Caco-2 (cell line): ENCODE measurements at regions not wholly inside any gene's neighbourhood (a gene's known extent, or its start where the extent isn't known, plus 50 kb on each side); places are given as distances from the start of the nearest gene placed in this dataset.

Source experiments
- BruUV-seq: library from RNA; stranded (reverse); fragments of 400-500 nt; replicated peaks from 2 replicates; lab custom pipeline; 2021; lab: Mats Ljungman, UMichigan
- CTCF ChIA-PET: fragments of 300-600 bp; sonication (Branson Sonifier 250); formaldehyde crosslinking; loops from one replicate; lab custom pipeline; 2022; ENCODE audit warnings: antibody characterized with exemption; lab: Charles Lee
- POLR2A ChIA-PET: fragments of 300-600 bp; sonication (Branson Sonifier 250); formaldehyde crosslinking; loops from one replicate; lab custom pipeline; 2022; ENCODE audit warnings: antibody characterized with exemption; lab: Charles Lee
- DNase-seq, 2 experiments: peaks; one replicate each; pipeline versions ENCODE4 v3.0.0 to v3.0.0-alpha.2; 2020 to 2022
- H3K27me3 ChIP-seq: replicated peaks from 2 replicates; pipeline ENCODE4 v1.6.0; 2011; ENCODE audit warnings: low read length; ENCODE audit not compliant: control insufficient read depth, insufficient read depth
- H3K36me3 ChIP-seq: 2 replicates; pipeline ENCODE4 v1.5.1; 2011; ENCODE audit warnings: low read length; ENCODE audit not compliant: control insufficient read depth, insufficient read depth
- H3K4me1 ChIP-seq: fragments of 250-450 bp; sonication (Bioruptor Pico); 2 replicates; pipeline ENCODE4 v1.5.1; 2020; ENCODE audit warnings: mild to moderate bottlenecking
- H3K4me3 ChIP-seq: 2 replicates; pipeline ENCODE4 v1.5.1; 2011; ENCODE audit warnings: low read depth, mild to moderate bottlenecking, control low read depth, low read length
- H3K9me3 ChIP-seq: fragments of 250-450 bp; sonication (Bioruptor Pico); 2 replicates; pipeline ENCODE4 v1.5.1; 2020; ENCODE audit warnings: mild to moderate bottlenecking, moderate library complexity
- H3K27ac Mint-ChIP-seq: one replicate; pipeline ENCODE4 v1.8.0; 2022; ENCODE audit warnings: mixed read lengths; ENCODE audit not compliant: unreplicated experiment
- H3K27me3 Mint-ChIP-seq: one replicate; pipeline ENCODE4 v1.8.0; 2022; ENCODE audit warnings: mixed read lengths; ENCODE audit not compliant: insufficient read depth, unreplicated experiment
- H3K36me3 Mint-ChIP-seq: one replicate; pipeline ENCODE4 v1.8.0; 2022; ENCODE audit warnings: mild to moderate bottlenecking, mixed read lengths; ENCODE audit not compliant: insufficient read depth, unreplicated experiment
- H3K4me1 Mint-ChIP-seq: one replicate; pipeline ENCODE4 v1.8.0; 2022; ENCODE audit warnings: low read depth, mixed read lengths; ENCODE audit not compliant: unreplicated experiment
- H3K4me3 Mint-ChIP-seq: one replicate; pipeline ENCODE4 v1.8.0; 2022; ENCODE audit warnings: mild to moderate bottlenecking, moderate library complexity, mixed read lengths; ENCODE audit not compliant: unreplicated experiment
- H3K9me3 Mint-ChIP-seq: one replicate; pipeline ENCODE4 v1.8.0; 2022; ENCODE audit warnings: mixed read lengths; ENCODE audit not compliant: unreplicated experiment
- intact Hi-C: fragments of 100-400 bp; cut with micrococcal nuclease; formaldehyde crosslinking; loops from one replicate; pipeline ENCODE4 v1.10.0; 2022; ENCODE audit not compliant: unreplicated experiment
- TF ChIP-seq, protein P1 (sequence below), 2 experiments: fragments of 200-600 bp in 1 of 2; IDR thresholded peaks; 1 replicate in 1 of 2; 2 replicates in 1 of 2; pipeline versions ENCODE4 v1.5.1 to v1.8.0; 2011 to 2022; ENCODE audit warnings: antibody characterized with exemption in 1 of 2, control low read depth in 1 of 2, inconsistent platforms in 1 of 2, low read depth in 1 of 2, low read length in 1 of 2, mild to moderate bottlenecking in 1 of 2, moderate library complexity in 1 of 2; ENCODE audit not compliant: insufficient read depth in 1 of 2, severe bottlenecking in 1 of 2, unreplicated experiment in 1 of 2

DNA sequence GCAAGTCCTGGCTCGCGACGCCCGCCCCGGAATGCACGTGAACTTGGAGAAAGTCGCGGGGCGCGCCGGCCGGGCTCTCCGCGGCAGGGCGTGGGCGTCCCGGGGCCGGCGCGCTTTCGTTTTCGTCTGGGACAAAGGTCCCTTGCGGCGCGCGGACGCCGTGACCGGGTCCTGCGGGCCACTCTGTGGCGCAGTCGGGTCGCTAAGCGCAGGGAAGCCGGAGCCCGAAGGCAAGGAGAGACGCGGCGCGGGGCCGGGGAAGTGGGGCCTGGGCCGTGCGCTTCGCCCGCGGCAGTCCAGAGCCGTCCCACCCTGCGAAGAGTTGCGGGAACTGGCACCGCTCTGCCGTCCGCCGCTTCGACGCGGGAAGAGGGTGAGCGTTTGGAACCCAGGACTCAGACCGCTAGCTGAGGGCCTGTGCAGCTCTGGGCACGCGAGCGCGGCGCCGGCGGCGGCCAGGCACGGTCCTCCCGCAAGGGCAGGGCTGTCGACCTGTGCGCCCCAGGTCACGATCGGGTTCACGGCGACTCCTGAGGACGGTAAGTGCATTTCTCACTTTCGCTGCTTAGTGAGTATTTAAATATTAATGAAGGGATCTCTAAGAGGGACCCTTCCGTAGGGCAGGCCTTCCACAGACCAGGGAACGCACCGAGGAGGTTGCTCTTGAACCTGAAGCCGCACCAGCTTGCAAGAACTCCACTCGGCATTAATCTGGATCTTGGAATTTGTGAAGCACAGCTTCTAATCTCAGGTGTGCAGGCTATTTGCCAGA, 78.0 kb upstream of the PPARA start:
- TF ChIP-seq, protein P1, sequence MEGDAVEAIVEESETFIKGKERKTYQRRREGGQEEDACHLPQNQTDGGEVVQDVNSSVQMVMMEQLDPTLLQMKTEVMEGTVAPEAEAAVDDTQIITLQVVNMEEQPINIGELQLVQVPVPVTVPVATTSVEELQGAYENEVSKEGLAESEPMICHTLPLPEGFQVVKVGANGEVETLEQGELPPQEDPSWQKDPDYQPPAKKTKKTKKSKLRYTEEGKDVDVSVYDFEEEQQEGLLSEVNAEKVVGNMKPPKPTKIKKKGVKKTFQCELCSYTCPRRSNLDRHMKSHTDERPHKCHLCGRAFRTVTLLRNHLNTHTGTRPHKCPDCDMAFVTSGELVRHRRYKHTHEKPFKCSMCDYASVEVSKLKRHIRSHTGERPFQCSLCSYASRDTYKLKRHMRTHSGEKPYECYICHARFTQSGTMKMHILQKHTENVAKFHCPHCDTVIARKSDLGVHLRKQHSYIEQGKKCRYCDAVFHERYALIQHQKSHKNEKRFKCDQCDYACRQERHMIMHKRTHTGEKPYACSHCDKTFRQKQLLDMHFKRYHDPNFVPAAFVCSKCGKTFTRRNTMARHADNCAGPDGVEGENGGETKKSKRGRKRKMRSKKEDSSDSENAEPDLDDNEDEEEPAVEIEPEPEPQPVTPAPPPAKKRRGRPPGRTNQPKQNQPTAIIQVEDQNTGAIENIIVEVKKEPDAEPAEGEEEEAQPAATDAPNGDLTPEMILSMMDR (IDR thresholded peaks at IDR 0.05; ENCODE audit: insufficient read depth in 1 of 2, low read depth in 1 of 2, low read length in 1 of 2, severe bottlenecking in 1 of 2, unreplicated experiment in 1 of 2) = no peak
- Mint-ChIP-seq H3K36me3 (no peaks in the 10 kb centered on the region), H3K4me3 (peak overlapping the region; percentile 62), H3K27me3 (peaks cover 12% of the 10 kb centered on the region), H3K9me3 (no peaks in the 10 kb centered on the region), H3K27ac (no peak overlapping the region), H3K4me1 (no peaks in the 10 kb centered on the region)
- intact Hi-C loops = loop anchor here (5.0 kb wide), 1 partner anchor 40 kb away; no protein-coding TSS in a partner anchor
- no TSS peak for BruUV-seq
- Histone ChIP-seq H3K9me3 (no peaks in the 10 kb centered on the region), H3K4me1 (peaks cover 5% of the 10 kb centered on the region; the same call in 1 of the 2 replicates), H3K4me3 (peak overlapping the region; percentile 60), H3K27me3 (no peaks in the 10 kb centered on the region; the same call in none of the 2 replicates), H3K36me3 (no peaks in the 10 kb centered on the region)
- ChIA-PET CTCF (interaction anchor here (1.5 kb wide), 1 partner anchor 66 kb away, joined by 3 read pairs; no protein-coding TSS in a partner anchor), POLR2A (interaction anchor here (0.7 to 1.0 kb wide), 2 partner anchors 34 to 58 kb away, joined by 3 to 7 read pairs; no protein-coding TSS in a partner anchor)
- peak; percentile 48 to 59 for DNase-seq

DNA sequence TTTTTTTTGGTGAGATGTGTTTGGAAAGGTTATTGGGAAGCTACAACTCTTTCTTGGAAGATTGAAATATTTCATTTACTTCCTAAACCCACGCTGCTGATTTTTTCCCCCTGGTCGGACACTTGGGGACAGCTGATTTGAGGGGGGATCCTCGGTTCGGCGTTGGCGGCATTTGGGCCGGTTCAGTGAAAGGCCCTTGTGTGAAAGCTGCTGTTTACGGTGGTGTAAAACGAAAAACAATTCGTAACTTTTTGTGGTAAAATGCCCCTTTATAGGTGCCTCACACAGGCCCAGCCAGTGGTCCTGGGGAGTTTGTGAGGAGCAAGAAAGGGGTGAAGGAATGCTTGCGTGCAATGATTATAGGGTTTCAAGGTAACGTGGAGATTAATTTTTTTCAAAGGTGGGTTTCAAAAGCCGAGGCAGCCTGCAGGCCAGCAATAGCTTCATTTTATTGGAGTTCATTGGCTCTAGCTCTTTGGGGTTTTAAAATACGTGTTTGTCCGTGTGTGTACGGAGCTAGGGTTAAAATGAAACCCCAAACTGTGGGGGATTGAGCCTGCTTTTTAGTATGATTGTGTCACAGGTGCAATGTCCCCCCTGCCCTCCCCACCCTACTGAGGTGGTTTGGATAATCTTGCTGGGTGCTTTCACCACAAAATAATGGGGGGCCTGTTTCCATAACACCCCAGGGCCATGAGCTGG, 77.2 kb upstream of the PPARA start:
- intact Hi-C loops = loop anchor here (5.0 kb wide), 1 partner anchor 39 kb away; no protein-coding TSS in a partner anchor
- POLR2A ChIA-PET = interaction anchor here (0.7 to 1.0 kb wide), 2 partner anchors 33 to 59 kb away, joined by 3 to 7 read pairs; no protein-coding TSS in a partner anchor
- Histone ChIP-seq H3K27me3 (no peaks in the 10 kb centered on the region; the same call in none of the 2 replicates), H3K4me3 (no peak overlapping the region), H3K9me3 (no peaks in the 10 kb centered on the region), H3K4me1 (peaks cover 5% of the 10 kb centered on the region; the same call in 1 of the 2 replicates), H3K36me3 (no peaks in the 10 kb centered on the region)
- peak overlapping the region; percentile 62 for H3K4me3 Mint-ChIP-seq
- no peaks in the 10 kb centered on the region for H3K9me3 Mint-ChIP-seq
- DNase-seq = peak in 1 of 2 experiments; percentile 2
- CTCF ChIA-PET = interaction anchor here (0.6 to 1.5 kb wide), 3 partner anchors 60 to 67 kb away, joined by 3 read pairs; no protein-coding TSS in a partner anchor
- no peak overlapping the region for H3K27ac Mint-ChIP-seq
- H3K4me1 Mint-ChIP-seq = no peaks in the 10 kb centered on the region
- no peaks in the 10 kb centered on the region for H3K36me3 Mint-ChIP-seq
- peaks cover 12% of the 10 kb centered on the region for H3K27me3 Mint-ChIP-seq
- TF ChIP-seq, protein P1 (IDR thresholded peaks at IDR 0.05; ENCODE audit: insufficient read depth in 1 of 2, low read depth in 1 of 2, low read length in 1 of 2, severe bottlenecking in 1 of 2, unreplicated experiment in 1 of 2) = no peak
- BruUV-seq = TSS peak; percentile 66
